AG04449 (cell line): ENCODE measurements at regions not wholly inside any gene's neighbourhood (a gene's known extent, or its start where the extent isn't known, plus 50 kb on each side); places are given as distances from the start of the nearest gene placed in this dataset.

Experiments
- CTCF ChIA-PET: fragments of 350-600 bp; formaldehyde crosslinking; extraction: SDS; loops from one replicate; lab custom pipeline; 2021; ENCODE audit warnings: antibody characterized with exemption; lab: Yijun Ruan, JAX
- POLR2A ChIA-PET: fragments of 400-600, 350-600 bp; formaldehyde crosslinking; extraction: SDS; loops from one replicate; lab custom pipeline; 2020; ENCODE audit warnings: antibody characterized with exemption, inconsistent platforms; lab: Yijun Ruan, JAX
- DNase-seq: peaks from one replicate; pipeline ENCODE4 v3.0.0-alpha.2; 2010; ENCODE audit warnings: low read depth, low spot score
- H3K4me3 ChIP-seq: 2 replicates; pipeline ENCODE4 v1.5.1; 2011; ENCODE audit warnings: low read depth, mild to moderate bottlenecking, control low read depth, low read length
- TF ChIP-seq, protein P1 (sequence below): IDR thresholded peaks from one replicate; pipeline ENCODE4 v1.5.1; 2011; ENCODE audit warnings: mild to moderate bottlenecking, moderate library complexity, low read length, control low read depth, inconsistent platforms; ENCODE audit not compliant: insufficient read depth; ENCODE audit errors: missing control alignments

DNA sequence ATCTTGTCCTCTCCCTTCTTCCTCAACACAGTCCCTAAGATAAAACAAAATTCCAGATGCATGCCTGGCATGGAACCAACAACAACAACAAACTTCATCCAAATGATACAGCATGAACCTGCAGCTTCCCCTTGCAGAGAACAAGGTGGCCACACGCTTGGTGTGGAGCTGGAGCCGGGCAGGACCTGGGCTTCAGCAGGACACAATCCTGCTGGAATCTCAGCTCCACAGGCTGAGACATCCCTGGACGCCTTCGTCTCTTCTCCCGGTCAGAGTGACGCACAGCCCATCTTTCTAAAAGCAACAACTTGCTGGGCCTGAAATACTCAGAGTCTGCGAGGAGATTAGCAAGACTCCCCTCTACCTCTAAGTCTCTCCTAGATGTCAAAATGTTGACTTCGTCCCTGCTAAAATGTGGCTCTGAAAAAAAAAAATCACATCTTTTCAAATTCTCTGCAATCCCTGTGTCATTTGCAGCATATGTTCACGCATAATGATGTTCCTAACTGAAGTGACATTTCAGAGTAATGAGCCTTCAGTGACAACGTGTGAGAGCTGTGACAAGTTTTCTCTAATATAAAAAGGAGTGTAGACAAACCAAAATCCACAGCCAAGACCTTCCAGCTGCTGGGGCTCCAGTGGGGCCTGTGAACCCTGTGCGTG is 1232.3 kb downstream of the TBC1D22A start:
- DNase-seq: no peak
- TF ChIP-seq, protein P1, sequence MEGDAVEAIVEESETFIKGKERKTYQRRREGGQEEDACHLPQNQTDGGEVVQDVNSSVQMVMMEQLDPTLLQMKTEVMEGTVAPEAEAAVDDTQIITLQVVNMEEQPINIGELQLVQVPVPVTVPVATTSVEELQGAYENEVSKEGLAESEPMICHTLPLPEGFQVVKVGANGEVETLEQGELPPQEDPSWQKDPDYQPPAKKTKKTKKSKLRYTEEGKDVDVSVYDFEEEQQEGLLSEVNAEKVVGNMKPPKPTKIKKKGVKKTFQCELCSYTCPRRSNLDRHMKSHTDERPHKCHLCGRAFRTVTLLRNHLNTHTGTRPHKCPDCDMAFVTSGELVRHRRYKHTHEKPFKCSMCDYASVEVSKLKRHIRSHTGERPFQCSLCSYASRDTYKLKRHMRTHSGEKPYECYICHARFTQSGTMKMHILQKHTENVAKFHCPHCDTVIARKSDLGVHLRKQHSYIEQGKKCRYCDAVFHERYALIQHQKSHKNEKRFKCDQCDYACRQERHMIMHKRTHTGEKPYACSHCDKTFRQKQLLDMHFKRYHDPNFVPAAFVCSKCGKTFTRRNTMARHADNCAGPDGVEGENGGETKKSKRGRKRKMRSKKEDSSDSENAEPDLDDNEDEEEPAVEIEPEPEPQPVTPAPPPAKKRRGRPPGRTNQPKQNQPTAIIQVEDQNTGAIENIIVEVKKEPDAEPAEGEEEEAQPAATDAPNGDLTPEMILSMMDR: no peak
- no peak overlapping the region for H3K4me3 ChIP-seq
- CTCF ChIA-PET: no interaction called here
- POLR2A ChIA-PET: no interaction called here

DNA sequence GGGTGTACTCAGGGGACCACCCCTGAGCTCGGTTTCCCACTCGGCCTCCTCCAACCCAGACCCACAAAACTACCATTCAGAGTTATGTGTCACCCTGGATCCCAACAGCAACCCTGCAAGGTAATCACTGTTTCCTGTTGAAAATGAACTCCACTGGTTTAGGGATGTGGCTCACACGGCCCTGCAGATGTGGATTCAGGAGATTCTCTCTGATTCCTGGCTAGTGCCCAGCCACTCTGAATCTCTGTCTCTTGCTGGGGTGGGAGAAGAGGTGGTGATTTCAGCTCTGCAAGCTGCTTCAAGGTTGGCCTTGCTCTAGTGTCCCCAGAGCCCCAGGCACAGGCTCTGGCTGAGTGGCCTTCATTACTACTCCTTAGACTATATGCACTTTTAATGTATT is 1231.6 kb downstream of the TBC1D22A start:
- TF ChIP-seq, protein P1: no peak
- no peak for DNase-seq
- H3K4me3 ChIP-seq: no peak overlapping the region
- CTCF ChIA-PET: no interaction called here
- POLR2A ChIA-PET: no interaction called here

DNA sequence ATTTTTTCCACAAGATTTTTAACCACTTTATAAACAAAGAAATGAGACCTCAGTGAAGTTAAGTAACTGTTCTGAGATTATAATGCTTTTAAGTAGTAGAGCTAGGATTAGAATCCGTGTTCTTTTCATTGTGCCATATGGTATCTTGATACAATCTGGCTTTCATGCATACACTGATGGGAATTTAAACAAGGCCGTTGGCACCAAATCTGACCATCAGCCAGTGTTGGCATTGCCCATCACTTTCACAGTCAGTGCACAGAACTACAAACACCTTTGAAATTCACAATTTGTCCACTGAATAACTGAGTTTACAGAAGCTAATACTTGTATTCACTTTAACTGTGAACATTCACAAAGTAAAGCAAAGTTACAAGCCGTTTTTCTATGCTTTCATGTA is 1228.0 kb downstream of the TBC1D22A start:
- TF ChIP-seq, protein P1: no peak
- H3K4me3 ChIP-seq: no peak overlapping the region
- DNase-seq: no peak
- POLR2A ChIA-PET: no interaction called here
- CTCF ChIA-PET: interaction anchor here (1.4 kb wide), 1 partner anchor 503 kb away, joined by 3 read pairs; no protein-coding TSS in a partner anchor

DNA sequence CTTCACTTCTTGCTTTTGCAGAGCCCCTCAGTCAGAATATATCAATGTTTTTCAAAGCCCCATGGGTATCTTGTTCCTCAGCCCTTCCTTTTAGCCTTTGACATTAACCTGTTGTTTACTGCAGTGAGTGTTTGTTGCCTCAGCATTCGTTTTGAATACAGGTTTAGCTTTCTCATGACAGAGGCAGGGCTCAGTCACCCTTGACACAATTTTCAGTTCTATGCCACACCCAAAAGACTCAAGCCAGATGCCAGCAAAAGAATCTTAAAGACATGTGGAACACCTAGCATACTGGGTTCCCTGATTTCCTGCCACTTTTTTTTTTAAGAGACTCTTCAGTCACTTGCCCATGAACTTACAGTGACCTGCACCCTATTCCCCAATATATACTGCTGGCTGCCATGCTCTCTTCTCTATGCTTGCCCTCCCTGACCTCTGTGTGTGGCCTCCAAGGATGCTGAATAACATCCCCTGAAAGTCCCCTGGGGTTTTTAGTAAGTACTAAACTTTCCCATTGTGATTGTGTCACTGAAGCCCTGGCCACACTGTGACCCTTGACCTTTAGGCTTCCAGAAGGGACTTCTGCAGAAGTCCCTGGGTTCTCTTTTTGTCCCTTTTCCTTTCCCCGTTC is 1225.5 kb downstream of the TBC1D22A start:
- no peak for DNase-seq
- CTCF ChIA-PET: no interaction called here
- POLR2A ChIA-PET: no interaction called here

DNA sequence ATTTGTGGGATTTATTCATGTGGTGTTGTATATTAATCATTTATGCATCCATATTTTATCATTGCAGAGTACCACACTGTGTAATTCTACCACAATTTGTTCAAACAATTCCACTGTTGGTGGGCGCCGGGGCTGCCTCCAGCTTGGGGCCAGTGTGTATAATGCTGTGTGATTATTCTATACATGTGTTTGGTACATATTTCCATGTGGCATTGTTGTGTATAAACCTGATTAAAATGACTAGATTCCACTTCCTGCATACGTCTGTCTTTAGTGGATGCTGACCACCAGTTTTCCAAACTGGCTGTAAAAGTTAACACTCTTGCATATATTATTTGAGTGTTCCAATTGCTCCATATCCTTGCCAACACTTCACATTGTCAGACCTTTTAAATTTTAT is 1213.8 kb downstream of the TBC1D22A start:
- POLR2A ChIA-PET: no interaction called here
- CTCF ChIA-PET: no interaction called here

More for the DNA sequence above, 1225.5 kb downstream of the TBC1D22A start:
- TF ChIP-seq, protein P1: no peak
- no peak overlapping the region for H3K4me3 ChIP-seq

DNA sequence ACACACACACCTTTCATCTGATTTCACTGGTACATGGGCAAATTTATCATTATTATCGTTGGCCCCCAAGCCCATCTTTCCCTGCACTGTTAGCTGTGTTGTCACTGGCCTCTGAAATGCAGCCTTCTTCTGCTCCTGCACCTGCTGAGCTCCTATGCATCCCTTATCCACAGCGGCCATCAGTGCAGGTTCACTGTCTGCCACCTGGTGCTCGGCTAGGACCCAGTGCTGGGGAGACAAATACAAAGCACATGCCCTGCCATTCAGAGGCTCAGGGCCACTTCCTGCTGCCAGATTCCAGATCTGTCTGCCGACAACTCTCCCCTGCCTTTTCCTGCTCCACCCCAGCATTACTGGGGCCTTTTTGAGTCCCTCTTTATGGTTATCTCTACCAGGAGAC is 1205.4 kb downstream of the TBC1D22A start:
- H3K4me3 ChIP-seq: no peak overlapping the region
- no peak for DNase-seq
- ChIA-PET CTCF (no interaction called here), POLR2A (no interaction called here)
- TF ChIP-seq, protein P1: no peak

More for the DNA sequence above, 1213.8 kb downstream of the TBC1D22A start:
- H3K4me3 ChIP-seq: no peak overlapping the region
- TF ChIP-seq, protein P1: no peak
- no peak for DNase-seq
